K562 (cell line): ENCODE measurements at regions not wholly inside any gene's neighbourhood (a gene's known extent, or its start where the extent isn't known, plus 50 kb on each side); places are given as distances from the start of the nearest gene placed in this dataset.

Experiments
- EP300 ChIP-seq: IDR thresholded peaks from 2 replicates; pipeline ENCODE4 v1.6.1; 2012; ENCODE audit warnings: low read length, improper control_type of control experiment
- GATA2 ChIP-seq: sonication (generic); formaldehyde crosslinking; IDR thresholded peaks from 2 replicates; pipeline ENCODE4 v1.4.0; 2020; ENCODE audit warnings: mild to moderate bottlenecking, missing genetic modification reagents
- HSF4 ChIP-seq: fragments of 250-450 bp; sonication (Bioruptor Pico); IDR thresholded peaks from 2 replicates; pipeline ENCODE4 v2.1.2; 2022; ENCODE audit warnings: mild to moderate bottlenecking, moderate library complexity, borderline replicate concordance
- MTA3 ChIP-seq: fragments of 450-650 bp; formaldehyde crosslinking; IDR thresholded peaks from 2 replicates; pipeline ENCODE4 v1.6.1; 2017; ENCODE audit warnings: mild to moderate bottlenecking, borderline replicate concordance
- POLR2A ChIP-seq: fragments of 450-650 bp; conservative IDR thresholded peaks from 2 replicates; pipeline ENCODE4 v1.6.1; 2016
- POLR2AphosphoS5 ChIP-seq: IDR thresholded peaks from 2 replicates; pipeline ENCODE4 v1.6.1; 2011; ENCODE audit warnings: mild to moderate bottlenecking, low read depth, low read length, moderate library complexity; ENCODE audit not compliant: control insufficient read depth, insufficient read depth
- SP2 ChIP-seq: IDR thresholded peaks from 2 replicates; pipeline ENCODE4 v1.6.1; 2011; ENCODE audit warnings: mild to moderate bottlenecking, low read depth, low read length, moderate library complexity; ENCODE audit not compliant: poor library complexity, severe bottlenecking; ENCODE audit errors: extremely low read depth
- TCF3 ChIP-seq: sonication (generic); formaldehyde crosslinking; IDR thresholded peaks from 2 replicates; pipeline ENCODE4 v1.4.0; 2020; ENCODE audit warnings: mild to moderate bottlenecking, missing genetic modification reagents
- TCF7L2 ChIP-seq: fragments of 150-350 bp; IDR thresholded peaks from 2 replicates; pipeline ENCODE4 v1.6.1; 2016; ENCODE audit warnings: low read depth, mild to moderate bottlenecking, low read length, moderate library complexity
- ZBTB8A ChIP-seq: fragments of 450-650 bp; IDR thresholded peaks from 2 replicates; pipeline ENCODE4 v1.6.1; 2018; ENCODE audit warnings: mild to moderate bottlenecking, moderate library complexity; ENCODE audit not compliant: partially characterized antibody
- TF ChIP-seq, protein P1 (sequence below), 3 experiments: IDR thresholded peaks in 2 of 3; conservative IDR thresholded peaks in 1 of 3; 2 replicates each; pipeline ENCODE4 v1.5.1; 2011 to 2012; ENCODE audit warnings: low read length in 3 of 3, mild to moderate bottlenecking in 3 of 3, control low read depth in 2 of 3, improper control_type of control experiment in 1 of 3, inconsistent platforms in 1 of 3, low read depth in 1 of 3, mixed read lengths in 1 of 3, moderate library complexity in 1 of 3; ENCODE audit not compliant: insufficient read depth in 2 of 3
- TF ChIP-seq, protein P2 (sequence below), 2 experiments: fragments of 450-650 bp; formaldehyde crosslinking in 1 of 2; IDR thresholded peaks; 2 replicates each; pipeline versions ENCODE4 v1.4.0 to v1.6.1; 2014 to 2020; ENCODE audit warnings: mild to moderate bottlenecking in 2 of 2, borderline replicate concordance in 1 of 2, low read depth in 1 of 2
- TF ChIP-seq, protein P3 (sequence below): fragments of 450-650 bp; IDR thresholded peaks from 2 replicates; pipeline ENCODE4 v1.6.1; 2016

DNA sequence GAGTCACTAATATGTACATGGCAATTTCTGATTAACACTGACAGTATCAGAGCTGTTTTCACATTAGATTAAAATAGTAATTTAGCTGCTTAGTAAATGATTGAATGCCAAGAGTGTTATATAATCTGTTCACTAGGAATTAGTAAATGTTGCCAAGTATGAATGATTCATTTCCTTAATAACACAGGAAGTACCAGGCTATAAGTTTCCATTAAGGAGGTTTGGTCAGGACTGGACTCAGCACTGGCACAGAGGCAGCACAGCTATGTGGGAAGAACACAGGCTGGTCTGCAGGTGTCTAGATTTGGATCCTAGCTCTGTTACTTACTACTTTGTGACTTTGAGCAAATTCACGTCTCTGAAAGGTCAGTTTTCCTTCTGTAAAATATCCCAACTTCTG lies 97.2 kb downstream of the TDRD15 start:
- TF ChIP-seq GATA2, result no peak
- TF ChIP-seq MTA3, result no peak
- TF ChIP-seq, protein P1, sequence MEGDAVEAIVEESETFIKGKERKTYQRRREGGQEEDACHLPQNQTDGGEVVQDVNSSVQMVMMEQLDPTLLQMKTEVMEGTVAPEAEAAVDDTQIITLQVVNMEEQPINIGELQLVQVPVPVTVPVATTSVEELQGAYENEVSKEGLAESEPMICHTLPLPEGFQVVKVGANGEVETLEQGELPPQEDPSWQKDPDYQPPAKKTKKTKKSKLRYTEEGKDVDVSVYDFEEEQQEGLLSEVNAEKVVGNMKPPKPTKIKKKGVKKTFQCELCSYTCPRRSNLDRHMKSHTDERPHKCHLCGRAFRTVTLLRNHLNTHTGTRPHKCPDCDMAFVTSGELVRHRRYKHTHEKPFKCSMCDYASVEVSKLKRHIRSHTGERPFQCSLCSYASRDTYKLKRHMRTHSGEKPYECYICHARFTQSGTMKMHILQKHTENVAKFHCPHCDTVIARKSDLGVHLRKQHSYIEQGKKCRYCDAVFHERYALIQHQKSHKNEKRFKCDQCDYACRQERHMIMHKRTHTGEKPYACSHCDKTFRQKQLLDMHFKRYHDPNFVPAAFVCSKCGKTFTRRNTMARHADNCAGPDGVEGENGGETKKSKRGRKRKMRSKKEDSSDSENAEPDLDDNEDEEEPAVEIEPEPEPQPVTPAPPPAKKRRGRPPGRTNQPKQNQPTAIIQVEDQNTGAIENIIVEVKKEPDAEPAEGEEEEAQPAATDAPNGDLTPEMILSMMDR (IDR thresholded peaks at IDR 0.05 in 2 of 3, conservative IDR thresholded peaks at IDR 0.05 in 1 of 3; ENCODE audit: insufficient read depth in 2 of 3, low read depth in 1 of 3, low read length in 3 of 3), result no peak
- no peak for TF ChIP-seq SP2
- TF ChIP-seq TCF7L2, result no peak
- TF ChIP-seq TCF3 (CRISPR knock-in tag), result no peak
- TF ChIP-seq, protein P2, sequence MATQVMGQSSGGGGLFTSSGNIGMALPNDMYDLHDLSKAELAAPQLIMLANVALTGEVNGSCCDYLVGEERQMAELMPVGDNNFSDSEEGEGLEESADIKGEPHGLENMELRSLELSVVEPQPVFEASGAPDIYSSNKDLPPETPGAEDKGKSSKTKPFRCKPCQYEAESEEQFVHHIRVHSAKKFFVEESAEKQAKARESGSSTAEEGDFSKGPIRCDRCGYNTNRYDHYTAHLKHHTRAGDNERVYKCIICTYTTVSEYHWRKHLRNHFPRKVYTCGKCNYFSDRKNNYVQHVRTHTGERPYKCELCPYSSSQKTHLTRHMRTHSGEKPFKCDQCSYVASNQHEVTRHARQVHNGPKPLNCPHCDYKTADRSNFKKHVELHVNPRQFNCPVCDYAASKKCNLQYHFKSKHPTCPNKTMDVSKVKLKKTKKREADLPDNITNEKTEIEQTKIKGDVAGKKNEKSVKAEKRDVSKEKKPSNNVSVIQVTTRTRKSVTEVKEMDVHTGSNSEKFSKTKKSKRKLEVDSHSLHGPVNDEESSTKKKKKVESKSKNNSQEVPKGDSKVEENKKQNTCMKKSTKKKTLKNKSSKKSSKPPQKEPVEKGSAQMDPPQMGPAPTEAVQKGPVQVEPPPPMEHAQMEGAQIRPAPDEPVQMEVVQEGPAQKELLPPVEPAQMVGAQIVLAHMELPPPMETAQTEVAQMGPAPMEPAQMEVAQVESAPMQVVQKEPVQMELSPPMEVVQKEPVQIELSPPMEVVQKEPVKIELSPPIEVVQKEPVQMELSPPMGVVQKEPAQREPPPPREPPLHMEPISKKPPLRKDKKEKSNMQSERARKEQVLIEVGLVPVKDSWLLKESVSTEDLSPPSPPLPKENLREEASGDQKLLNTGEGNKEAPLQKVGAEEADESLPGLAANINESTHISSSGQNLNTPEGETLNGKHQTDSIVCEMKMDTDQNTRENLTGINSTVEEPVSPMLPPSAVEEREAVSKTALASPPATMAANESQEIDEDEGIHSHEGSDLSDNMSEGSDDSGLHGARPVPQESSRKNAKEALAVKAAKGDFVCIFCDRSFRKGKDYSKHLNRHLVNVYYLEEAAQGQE (IDR thresholded peaks at IDR 0.05; ENCODE audit: borderline replicate concordance), result no peak
- TF ChIP-seq, protein P2 (CRISPR knock-in tag; IDR thresholded peaks at IDR 0.05; ENCODE audit: low read depth), result no peak
- no peak for TF ChIP-seq ZBTB8A
- no peak for TF ChIP-seq POLR2AphosphoS5
- TF ChIP-seq EP300, result no peak
- TF ChIP-seq, protein P3, sequence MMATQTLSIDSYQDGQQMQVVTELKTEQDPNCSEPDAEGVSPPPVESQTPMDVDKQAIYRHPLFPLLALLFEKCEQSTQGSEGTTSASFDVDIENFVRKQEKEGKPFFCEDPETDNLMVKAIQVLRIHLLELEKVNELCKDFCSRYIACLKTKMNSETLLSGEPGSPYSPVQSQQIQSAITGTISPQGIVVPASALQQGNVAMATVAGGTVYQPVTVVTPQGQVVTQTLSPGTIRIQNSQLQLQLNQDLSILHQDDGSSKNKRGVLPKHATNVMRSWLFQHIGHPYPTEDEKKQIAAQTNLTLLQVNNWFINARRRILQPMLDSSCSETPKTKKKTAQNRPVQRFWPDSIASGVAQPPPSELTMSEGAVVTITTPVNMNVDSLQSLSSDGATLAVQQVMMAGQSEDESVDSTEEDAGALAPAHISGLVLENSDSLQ, result no peak
- no peak for TF ChIP-seq HSF4 (CRISPR knock-in tag)
- TF ChIP-seq POLR2A, result no peak
